OCI-LY3 (cell line): ENCODE measurements at regions not wholly inside any gene's neighbourhood (a gene's known extent, or its start where the extent isn't known, plus 50 kb on each side); places are given as distances from the start of the nearest gene placed in this dataset.

Experiments used
- H2AFZ ChIP-seq: fragments of 200-600, 300-600 bp; shearing (Covaris generic); 2 replicates; pipeline ENCODE4 v1.6.0; 2014; ENCODE audit warnings: antibody characterized with exemption, low read depth, low read length
- H3K27ac ChIP-seq: fragments of 200-600, 300-600 bp; sonication (generic); 2 replicates; pipeline ENCODE4 v1.5.1; 2014; ENCODE audit warnings: mild to moderate bottlenecking, low read length, moderate library complexity, mixed read lengths
- H3K27me3 ChIP-seq: fragments of 200-600, 300-600 bp; sonication (generic); 2 replicates; pipeline ENCODE4 v1.6.1; 2014; ENCODE audit warnings: low read depth, low read length, mixed read lengths
- H3K36me3 ChIP-seq: fragments of 200-600, 300-600 bp; sonication (generic); replicated peaks from 2 replicates; pipeline ENCODE3; 2014; ENCODE audit warnings: low read depth, low read length, mixed read lengths
- H3K4me1 ChIP-seq: fragments of 300-600, 200-600 bp; sonication (generic); 2 replicates; pipeline ENCODE4 v1.6.1; 2014; ENCODE audit warnings: low read length, mixed read lengths
- H3K4me2 ChIP-seq: fragments of 200-600, 300-600 bp; sonication (generic); 2 replicates; pipeline ENCODE4 v1.6.1; 2014; ENCODE audit warnings: low read length, mixed read lengths
- H3K4me3 ChIP-seq: fragments of 300-600, 200-600 bp; sonication (generic); 2 replicates; pipeline ENCODE4 v1.5.1; 2014; ENCODE audit warnings: antibody characterized with exemption, mild to moderate bottlenecking, low read length, moderate library complexity
- H3K79me2 ChIP-seq: fragments of 300-600, 200-600 bp; shearing (Covaris generic); 2 replicates; pipeline ENCODE4 v1.6.1; 2014; ENCODE audit warnings: mild to moderate bottlenecking, low read length, mixed read lengths
- H3K9ac ChIP-seq: fragments of 300-600, 200-600 bp; shearing (Covaris generic); 2 replicates; pipeline ENCODE4 v1.6.0; 2014; ENCODE audit warnings: mild to moderate bottlenecking, low read length, moderate library complexity
- H3K9me3 ChIP-seq: fragments of 200-600, 300-600 bp; shearing (Covaris generic); 2 replicates; pipeline ENCODE4 v1.6.1; 2014; ENCODE audit warnings: low read length, mixed read lengths; ENCODE audit not compliant: insufficient read depth
- H4K20me1 ChIP-seq: fragments of 200-600, 300-600 bp; sonication (generic); 2 replicates; pipeline ENCODE4 v1.6.1; 2016; ENCODE audit warnings: low read length, mixed read lengths; ENCODE audit not compliant: insufficient read depth
- CTCF ChIP-seq: fragments of 200-600, 300-600 bp; sonication (generic); IDR thresholded peaks from 2 replicates; pipeline ENCODE4 v1.5.1; 2014; ENCODE audit warnings: antibody characterized with exemption, low read length, low read depth
- EZH2phosphoT487 ChIP-seq: fragments of 200-600 bp; shearing (Covaris generic); IDR thresholded peaks from 2 replicates; pipeline ENCODE4 v1.6.1; 2018; ENCODE audit warnings: antibody characterized with exemption, mixed run types, low read depth

GRCh38 chr7:4428526-4428925 lies 253.6 kb upstream of the FOXK1 start:
- Histone ChIP-seq H3K36me3 (no peaks in the 10 kb centered on the region), H3K79me2 (no peaks in the 10 kb centered on the region), H3K9me3 (no peaks in the 10 kb centered on the region), H3K27me3 (no peaks in the 10 kb centered on the region), H2AFZ (no peak overlapping the region), H3K27ac (no peak overlapping the region), H3K9ac (no peak overlapping the region), H3K4me3 (no peak overlapping the region), H4K20me1 (no peaks in the 10 kb centered on the region), H3K4me1 (no peaks in the 10 kb centered on the region), H3K4me2 (no peak overlapping the region)
- TF ChIP-seq CTCF (no peak), EZH2phosphoT487 (no peak)

GRCh38 chr7:4430227-4430626 lies 251.9 kb upstream of the FOXK1 start:
- Histone ChIP-seq H3K79me2 (no peaks in the 10 kb centered on the region), H3K27me3 (no peaks in the 10 kb centered on the region), H3K9ac (no peak overlapping the region), H2AFZ (no peak overlapping the region), H4K20me1 (no peaks in the 10 kb centered on the region), H3K9me3 (no peaks in the 10 kb centered on the region), H3K36me3 (no peaks in the 10 kb centered on the region), H3K27ac (no peak overlapping the region), H3K4me2 (no peak overlapping the region), H3K4me1 (no peaks in the 10 kb centered on the region), H3K4me3 (no peak overlapping the region)
- TF ChIP-seq EZH2phosphoT487 (no peak), CTCF (no peak)

GRCh38 chr7:4434306-4434705 lies 247.8 kb upstream of the FOXK1 start:
- no peaks in the 10 kb centered on the region for H4K20me1 ChIP-seq
- no peaks in the 10 kb centered on the region for H3K9me3 ChIP-seq
- TF ChIP-seq CTCF (no peak), EZH2phosphoT487 (no peak)
- H3K4me3 ChIP-seq = no peak overlapping the region
- no peaks in the 10 kb centered on the region for H3K36me3 ChIP-seq
- H3K4me1 ChIP-seq = no peaks in the 10 kb centered on the region
- H2AFZ ChIP-seq = no peak overlapping the region
- no peaks in the 10 kb centered on the region for H3K27me3 ChIP-seq
- no peak overlapping the region for H3K4me2 ChIP-seq
- no peak overlapping the region for H3K27ac ChIP-seq
- H3K79me2 ChIP-seq = no peaks in the 10 kb centered on the region
- H3K9ac ChIP-seq = no peak overlapping the region

- Histone ChIP-seq H3K27ac (no peak overlapping the region), H4K20me1 (no peaks in the 10 kb centered on the region), H3K79me2 (no peaks in the 10 kb centered on the region), H3K9ac (no peak overlapping the region), H3K4me3 (no peak overlapping the region), H3K27me3 (no peaks in the 10 kb centered on the region), H2AFZ (no peak overlapping the region), H3K36me3 (no peaks in the 10 kb centered on the region), H3K9me3 (no peaks in the 10 kb centered on the region), H3K4me2 (no peak overlapping the region), H3K4me1 (no peaks in the 10 kb centered on the region)
- TF ChIP-seq EZH2phosphoT487 = no peak
- TF ChIP-seq CTCF = no peak
These were observed 245.7 kb upstream of the FOXK1 start for GRCh38 chr7:4436361-4436895.
